Skeletal muscle cell (primary cell): ENCODE measurements at regions not wholly inside any gene's neighbourhood (a gene's known extent, or its start where the extent isn't known, plus 50 kb on each side); places are given as distances from the start of the nearest gene placed in this dataset.
A peak's percentile ranks its signal among the peaks of the same experiment; 100 is the strongest.

ENCODE experiments used
- DNase-seq: peaks from one replicate; pipeline ENCODE4 v3.0.0-alpha.2; 2010; ENCODE audit warnings: low read depth
- H3K4me3 ChIP-seq: 2 replicates; pipeline ENCODE4 v1.5.1; 2011; ENCODE audit warnings: low read depth, mild to moderate bottlenecking, control low read depth, low read length, moderate library complexity

GRCh38 chr4:24044610-24045589, 155.1 kb upstream of the PPARGC1A start:
- H3K4me3 ChIP-seq, result no peak overlapping the region
- no peak for DNase-seq

GRCh38 chr4:24042094-24042493, 152.2 kb upstream of the PPARGC1A start:
- peak; percentile 73 for DNase-seq
- no peak overlapping the region for H3K4me3 ChIP-seq

GRCh38 chr4:24040811-24041210, 151.0 kb upstream of the PPARGC1A start:
- H3K4me3 ChIP-seq, result no peak overlapping the region
- no peak for DNase-seq

- no peak for DNase-seq
- no peak overlapping the region for H3K4me3 ChIP-seq
Measured at GRCh38 chr4:24033626-24034025, 143.8 kb upstream of the PPARGC1A start.

GRCh38 chr4:24032371-24032989, 142.6 kb upstream of the PPARGC1A start:
- DNase-seq, result peak; percentile 48
- no peak overlapping the region for H3K4me3 ChIP-seq

- no peak overlapping the region for H3K4me3 ChIP-seq
- DNase-seq, result no peak
Measured at GRCh38 chr4:24026596-24026995, 136.7 kb upstream of the PPARGC1A start.

- DNase-seq, result peak; percentile 47
- H3K4me3 ChIP-seq, result no peak overlapping the region
Measured at GRCh38 chr4:24024605-24025004, 134.8 kb upstream of the PPARGC1A start.

- no peak for DNase-seq
- no peak overlapping the region for H3K4me3 ChIP-seq
Measured at GRCh38 chr4:24024157-24024556, 134.3 kb upstream of the PPARGC1A start.

- no peak for DNase-seq
- no peak overlapping the region for H3K4me3 ChIP-seq
Measured at GRCh38 chr4:24015782-24016181, 125.9 kb upstream of the PPARGC1A start.

GRCh38 chr4:24013668-24014422, 124.0 kb upstream of the PPARGC1A start:
- no peak overlapping the region for H3K4me3 ChIP-seq
- no peak for DNase-seq

GRCh38 chr4:24010994-24011393, 121.1 kb upstream of the PPARGC1A start:
- DNase-seq, result no peak
- no peak overlapping the region for H3K4me3 ChIP-seq

GRCh38 chr4:24010573-24010972, 120.7 kb upstream of the PPARGC1A start:
- H3K4me3 ChIP-seq, result no peak overlapping the region
- no peak for DNase-seq

- no peak overlapping the region for H3K4me3 ChIP-seq
- DNase-seq, result no peak
Measured at GRCh38 chr4:24007860-24008261, 118.0 kb upstream of the PPARGC1A start.

- no peak for DNase-seq
Measured at GRCh38 chr4:24006269-24006668, 116.4 kb upstream of the PPARGC1A start.

GRCh38 chr4:24003926-24004325, 114.1 kb upstream of the PPARGC1A start:
- no peak overlapping the region for H3K4me3 ChIP-seq
- no peak for DNase-seq

More at GRCh38 chr4:24006269-24006668, 116.4 kb upstream of the PPARGC1A start:
- H3K4me3 ChIP-seq, result no peak overlapping the region

GRCh38 chr4:24003496-24003895, 113.6 kb upstream of the PPARGC1A start:
- H3K4me3 ChIP-seq, result no peak overlapping the region
- DNase-seq, result no peak

GRCh38 chr4:24002330-24002966, 112.6 kb upstream of the PPARGC1A start:
- no peak overlapping the region for H3K4me3 ChIP-seq
- no peak for DNase-seq

- DNase-seq, result no peak
- H3K4me3 ChIP-seq, result no peak overlapping the region
Measured at GRCh38 chr4:24001486-24002329, 111.9 kb upstream of the PPARGC1A start.

- no peak for DNase-seq
- H3K4me3 ChIP-seq, result no peak overlapping the region
Measured at GRCh38 chr4:24000470-24000831, 110.6 kb upstream of the PPARGC1A start.
